Stimulated activated CD8-positive, alpha-beta memory T cell treated with anti-CD3 and anti-CD28 coated beads, Interleukin-2, amount 100 ng/mL, for 48 hours (primary cell): ENCODE measurements at regions not wholly inside any gene's neighbourhood (a gene's known extent, or its start where the extent isn't known, plus 50 kb on each side); places are given as distances from the start of the nearest gene placed in this dataset.

Experiments
- DNase-seq, 2 donors: peaks; one replicate each; pipeline ENCODE4 v3.0.0-alpha.2; 2020; ENCODE audit warnings: low read depth in 2 of 2

- DNase-seq: no peak
Observed at GRCh38 chr14:58947814-58948445, 240.5 kb upstream of the DAAM1 start.

GRCh38 chr14:58950555-58950954, 237.9 kb upstream of the DAAM1 start:
- no peak for DNase-seq

GRCh38 chr14:58951143-58951542, 237.3 kb upstream of the DAAM1 start:
- no peak for DNase-seq

GRCh38 chr14:58954052-58954451, 234.4 kb upstream of the DAAM1 start:
- no peak for DNase-seq

- DNase-seq: no peak
Observed at GRCh38 chr14:58954901-58955861, 233.3 kb upstream of the DAAM1 start.

GRCh38 chr14:58961045-58961731, 227.3 kb upstream of the DAAM1 start:
- no peak for DNase-seq

- DNase-seq: no peak
Observed at GRCh38 chr14:58963873-58964597, 224.4 kb upstream of the DAAM1 start.

GRCh38 chr14:58964598-58964928, 223.9 kb upstream of the DAAM1 start:
- no peak for DNase-seq

GRCh38 chr14:58965601-58966000, 222.9 kb upstream of the DAAM1 start:
- no peak for DNase-seq

GRCh38 chr14:58966997-58967396, 221.5 kb upstream of the DAAM1 start:
- no peak for DNase-seq

GRCh38 chr14:58969951-58970751, 218.3 kb upstream of the DAAM1 start:
- DNase-seq: no peak

- no peak for DNase-seq
Observed at GRCh38 chr14:58972233-58973017, 216.0 kb upstream of the DAAM1 start.

- no peak for DNase-seq
Observed at GRCh38 chr14:58977366-58977765, 211.1 kb upstream of the DAAM1 start.

GRCh38 chr14:58978343-58978742, 210.1 kb upstream of the DAAM1 start:
- no peak for DNase-seq

GRCh38 chr14:58979325-58979724, 209.1 kb upstream of the DAAM1 start:
- DNase-seq: no peak

- DNase-seq: no peak
Observed at GRCh38 chr14:58981840-58982239, 206.6 kb upstream of the DAAM1 start.

GRCh38 chr14:58985786-58986185, 202.7 kb upstream of the DAAM1 start:
- no peak for DNase-seq

GRCh38 chr14:58987591-58987990, 200.9 kb upstream of the DAAM1 start:
- DNase-seq: no peak

GRCh38 chr14:58992935-58993334, 195.5 kb upstream of the DAAM1 start:
- DNase-seq: no peak

GRCh38 chr14:58994130-58994529, 194.3 kb upstream of the DAAM1 start:
- no peak for DNase-seq
